Heart left ventricle (tissue), 13 donors: ENCODE measurements at regions not wholly inside any gene's neighbourhood (a gene's known extent, or its start where the extent isn't known, plus 50 kb on each side); places are given as distances from the start of the nearest gene placed in this dataset.

Experiments used
- POLR2A ChIP-seq, 2 donors: fragments of 450-650 bp; IDR thresholded peaks; one replicate each; pipeline ENCODE4 v1.6.1; 2017; ENCODE audit warnings: antibody characterized with exemption in 2 of 2, mild to moderate bottlenecking in 2 of 2, moderate library complexity in 2 of 2
- TF ChIP-seq, protein P1 (sequence below), 12 donors: fragments of 200-600 bp; sonication (generic) in 4 of 12; IDR thresholded peaks; one replicate each; pipeline versions ENCODE4 v1.5.0 to v1.8.0; 2018 to 2022; ENCODE audit warnings: antibody characterized with exemption in 12 of 12, mild to moderate bottlenecking in 5 of 12
- donor health status: ischemic (EF 13 %, LVEDD 7.1; RV severe dilation, severe dysfunction).
- donor health status: DM: no; HTN: yes; CAD: no.
- donor health status: DM: no; HTN: no; CAD: no.
- donor health status: ischemic (EF 25% LVEDD 6.9; RV normal size, moderate dysfunction).
- donor health status: ischemic (EF 25% LVEDD 5.7; RV mildly dilated, moderate dysfunction).
- donor health status: ischemic (EF 35%, LVEDD 5.7; RV mildly dilated, moderate dysfunction).
- donor health status: nonischemic (EF 11% LVEDD 7.7; RV severe dilation, severe dysfunction).
- donor health status: DM: yes; HTN: yes; CAD: no.
- donor health status: PGD.
- donor health status: ischemic (EF 29% LVEDD 5.4; RV normal size, mild dysfunction).
- donor health status: nonischemic (EF 23%, LVEDD 6.1; RV moderate dilation, normal function).

DNA sequence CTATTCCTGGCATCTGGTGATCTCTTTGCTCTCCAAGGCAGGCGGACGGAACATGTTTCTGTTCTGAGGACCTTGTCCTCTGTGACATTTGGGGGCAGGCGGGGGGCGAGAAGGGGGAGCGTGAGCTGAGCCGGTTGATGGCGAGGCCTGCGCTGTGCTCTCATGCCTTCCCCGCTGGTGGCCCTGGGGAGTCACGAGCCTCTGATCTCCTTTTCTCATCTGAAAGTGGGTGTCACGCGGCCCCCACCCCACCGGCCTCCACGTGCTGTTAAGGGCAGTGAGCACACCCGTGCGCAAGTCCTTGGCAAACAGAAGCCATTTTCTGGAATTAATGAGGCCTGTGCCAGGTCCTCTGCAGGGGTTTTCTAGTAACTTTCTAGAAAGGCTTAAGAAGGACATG is 102.8 kb upstream of the ACTRT2 start:
- TF ChIP-seq POLR2A (IDR thresholded peaks at IDR 0.05): no peak
- TF ChIP-seq, protein P1, sequence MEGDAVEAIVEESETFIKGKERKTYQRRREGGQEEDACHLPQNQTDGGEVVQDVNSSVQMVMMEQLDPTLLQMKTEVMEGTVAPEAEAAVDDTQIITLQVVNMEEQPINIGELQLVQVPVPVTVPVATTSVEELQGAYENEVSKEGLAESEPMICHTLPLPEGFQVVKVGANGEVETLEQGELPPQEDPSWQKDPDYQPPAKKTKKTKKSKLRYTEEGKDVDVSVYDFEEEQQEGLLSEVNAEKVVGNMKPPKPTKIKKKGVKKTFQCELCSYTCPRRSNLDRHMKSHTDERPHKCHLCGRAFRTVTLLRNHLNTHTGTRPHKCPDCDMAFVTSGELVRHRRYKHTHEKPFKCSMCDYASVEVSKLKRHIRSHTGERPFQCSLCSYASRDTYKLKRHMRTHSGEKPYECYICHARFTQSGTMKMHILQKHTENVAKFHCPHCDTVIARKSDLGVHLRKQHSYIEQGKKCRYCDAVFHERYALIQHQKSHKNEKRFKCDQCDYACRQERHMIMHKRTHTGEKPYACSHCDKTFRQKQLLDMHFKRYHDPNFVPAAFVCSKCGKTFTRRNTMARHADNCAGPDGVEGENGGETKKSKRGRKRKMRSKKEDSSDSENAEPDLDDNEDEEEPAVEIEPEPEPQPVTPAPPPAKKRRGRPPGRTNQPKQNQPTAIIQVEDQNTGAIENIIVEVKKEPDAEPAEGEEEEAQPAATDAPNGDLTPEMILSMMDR (IDR thresholded peaks at IDR 0.05): no peak
